Lower leg skin (tissue), 4 donors: ENCODE measurements at regions not wholly inside any gene's neighbourhood (a gene's known extent, or its start where the extent isn't known, plus 50 kb on each side); places are given as distances from the start of the nearest gene placed in this dataset.

Source experiments
- DNase-seq, 2 donors: peaks; one replicate each; pipeline ENCODE4 v3.0.0-alpha.2; 2019; ENCODE audit warnings: low spot score in 2 of 2
- H3K4me3 ChIP-seq: fragments of 200-600 bp; sonication (generic); 2 replicates; pipeline ENCODE4 v1.5.1; 2017; ENCODE audit warnings: mild to moderate bottlenecking, low read depth; ENCODE audit not compliant: poor library complexity, severe bottlenecking
- POLR2A ChIP-seq, 2 donors: fragments of 450-650 bp; IDR thresholded peaks; one replicate each; pipeline ENCODE4 v1.6.1; 2016 to 2017; ENCODE audit warnings: antibody characterized with exemption in 2 of 2, mild to moderate bottlenecking in 1 of 2, moderate library complexity in 1 of 2
- WGBS, 2 donors: methylation state at CpG; one replicate each; pipeline ENCODE4 v1.1.5; 2018; 5-methylcytosine and 5-hydroxymethylcytosine counted together
- intact Hi-C: fragments of 100-400 bp; cut with DNase I; formaldehyde crosslinking; loops from one replicate; pipeline ENCODE4 v1.15.0; 2023; ENCODE audit warnings: low total_unique reads
- TF ChIP-seq, protein P1 (sequence below), 3 donors: fragments of 450-650 bp; IDR thresholded peaks; one replicate each; pipeline ENCODE4 v1.5.1; 2016; ENCODE audit warnings: antibody characterized with exemption in 3 of 3, mild to moderate bottlenecking in 3 of 3, moderate library complexity in 2 of 3

DNA sequence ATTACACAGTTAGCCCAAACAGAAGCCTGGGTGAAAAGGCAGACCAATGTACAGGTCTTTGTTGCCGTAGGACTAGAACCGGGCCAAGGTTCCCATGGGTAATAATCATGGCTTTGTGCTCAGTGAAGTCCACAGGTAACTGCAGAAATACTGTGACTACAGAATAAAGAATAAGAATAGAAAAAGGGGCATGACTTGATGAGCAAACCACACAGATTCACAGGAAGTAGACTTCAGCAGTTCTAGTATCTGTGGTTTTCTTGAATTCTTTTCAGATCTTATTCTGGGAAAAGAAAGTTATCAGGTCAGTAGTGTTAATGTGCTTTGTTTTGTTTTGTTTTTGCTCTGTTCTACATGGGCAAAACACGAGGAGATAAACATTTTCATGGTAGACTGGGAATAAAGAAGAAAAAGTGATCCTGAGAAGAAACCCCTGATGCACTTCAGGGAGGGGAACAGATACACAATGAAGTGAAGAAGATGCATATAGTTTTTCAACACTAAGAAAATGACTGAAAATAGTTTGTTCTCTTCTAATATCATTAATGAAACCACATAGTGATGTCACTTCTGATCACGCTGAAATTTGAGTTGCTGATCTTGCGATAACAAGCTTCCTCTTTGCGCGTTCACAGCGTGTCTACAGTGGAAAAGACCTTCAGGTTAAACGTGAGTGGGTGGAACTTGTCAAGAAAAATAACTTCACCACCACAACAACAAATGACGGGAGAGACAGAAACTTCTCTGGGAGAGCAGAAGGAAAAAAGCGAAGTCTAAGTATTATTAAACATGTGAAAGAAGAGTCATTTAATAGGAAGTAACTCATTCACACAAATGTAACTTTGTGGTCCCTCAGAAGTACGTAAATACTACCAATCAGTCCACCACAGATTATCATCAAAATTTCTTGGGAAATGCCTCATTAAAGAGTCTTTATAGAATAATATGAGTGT is 315.8 kb upstream of the SATB1 start:
- intact Hi-C loops, result no loop called here
- 74 to 76% methylated on average over 12 of the region's 12 CpGs for WGBS, 2 donors
- no peak for DNase-seq
- TF ChIP-seq, protein P1, sequence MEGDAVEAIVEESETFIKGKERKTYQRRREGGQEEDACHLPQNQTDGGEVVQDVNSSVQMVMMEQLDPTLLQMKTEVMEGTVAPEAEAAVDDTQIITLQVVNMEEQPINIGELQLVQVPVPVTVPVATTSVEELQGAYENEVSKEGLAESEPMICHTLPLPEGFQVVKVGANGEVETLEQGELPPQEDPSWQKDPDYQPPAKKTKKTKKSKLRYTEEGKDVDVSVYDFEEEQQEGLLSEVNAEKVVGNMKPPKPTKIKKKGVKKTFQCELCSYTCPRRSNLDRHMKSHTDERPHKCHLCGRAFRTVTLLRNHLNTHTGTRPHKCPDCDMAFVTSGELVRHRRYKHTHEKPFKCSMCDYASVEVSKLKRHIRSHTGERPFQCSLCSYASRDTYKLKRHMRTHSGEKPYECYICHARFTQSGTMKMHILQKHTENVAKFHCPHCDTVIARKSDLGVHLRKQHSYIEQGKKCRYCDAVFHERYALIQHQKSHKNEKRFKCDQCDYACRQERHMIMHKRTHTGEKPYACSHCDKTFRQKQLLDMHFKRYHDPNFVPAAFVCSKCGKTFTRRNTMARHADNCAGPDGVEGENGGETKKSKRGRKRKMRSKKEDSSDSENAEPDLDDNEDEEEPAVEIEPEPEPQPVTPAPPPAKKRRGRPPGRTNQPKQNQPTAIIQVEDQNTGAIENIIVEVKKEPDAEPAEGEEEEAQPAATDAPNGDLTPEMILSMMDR (IDR thresholded peaks at IDR 0.05), result no peak
- no peak for TF ChIP-seq POLR2A (IDR thresholded peaks at IDR 0.05)
- H3K4me3 ChIP-seq, result no peak overlapping the region

DNA sequence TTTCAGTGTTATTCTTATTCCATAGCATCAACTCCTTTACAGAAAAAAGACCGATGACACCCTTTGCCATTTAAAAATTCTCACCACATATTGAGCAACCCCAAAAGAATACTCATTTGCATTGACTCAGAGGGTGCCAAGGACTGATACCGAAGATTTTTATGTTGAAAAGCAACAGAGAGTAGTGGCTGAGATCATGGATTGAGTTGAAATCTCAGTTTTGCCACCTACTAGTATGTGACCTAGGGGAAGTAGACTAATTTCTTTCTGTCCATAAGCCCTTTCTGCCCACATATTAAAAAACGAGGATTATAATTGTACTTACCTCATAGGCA is 313.9 kb upstream of the SATB1 start:
- WGBS, 2 donors, result 74 to 75% methylated on average over 3 of the region's 3 CpGs
- intact Hi-C loops, result no loop called here

DNA sequence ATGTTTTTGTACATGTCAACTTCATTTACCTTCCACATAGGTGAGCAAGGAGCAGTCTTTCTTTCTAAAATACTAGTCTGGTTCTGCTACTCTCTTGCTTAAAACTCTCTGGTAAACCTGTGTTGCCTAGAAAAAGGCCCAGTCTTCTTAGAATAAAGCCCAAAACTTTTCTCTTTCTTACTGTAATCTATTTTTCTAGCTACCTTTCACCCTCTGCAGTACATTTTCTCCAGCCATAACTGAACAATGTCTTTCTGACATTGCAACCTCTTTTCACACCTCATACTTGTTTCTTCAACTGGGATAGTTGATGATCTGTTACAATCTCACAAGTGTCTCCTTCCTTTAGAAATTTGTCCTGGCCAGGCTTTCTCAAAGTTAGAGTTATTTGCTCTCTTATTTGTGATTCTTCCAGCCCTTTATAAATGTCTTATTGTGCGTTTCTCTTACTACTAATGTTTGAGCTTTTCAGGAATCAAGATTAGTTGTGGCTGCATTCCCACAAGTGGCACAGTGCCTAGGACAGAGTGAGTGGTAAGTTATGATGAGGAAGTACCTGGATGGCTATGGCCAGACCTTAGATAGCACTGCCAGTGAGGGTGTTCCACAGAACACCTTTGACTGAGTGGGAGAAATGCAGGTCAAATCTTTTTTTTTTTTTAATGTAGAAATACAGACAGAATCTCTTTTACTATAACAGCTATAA is 313.4 kb upstream of the SATB1 start:
- intact Hi-C loops, result no loop called here
- whole genome bisulfite sequencing, 2 donors, result 71 to 78% methylated on average over 1 of the region's 1 CpG

More for the DNA sequence above, 313.9 kb upstream of the SATB1 start:
- TF ChIP-seq, protein P1 (IDR thresholded peaks at IDR 0.05), result no peak
- TF ChIP-seq POLR2A (IDR thresholded peaks at IDR 0.05), result no peak
- no peak for DNase-seq
- no peak overlapping the region for H3K4me3 ChIP-seq

DNA sequence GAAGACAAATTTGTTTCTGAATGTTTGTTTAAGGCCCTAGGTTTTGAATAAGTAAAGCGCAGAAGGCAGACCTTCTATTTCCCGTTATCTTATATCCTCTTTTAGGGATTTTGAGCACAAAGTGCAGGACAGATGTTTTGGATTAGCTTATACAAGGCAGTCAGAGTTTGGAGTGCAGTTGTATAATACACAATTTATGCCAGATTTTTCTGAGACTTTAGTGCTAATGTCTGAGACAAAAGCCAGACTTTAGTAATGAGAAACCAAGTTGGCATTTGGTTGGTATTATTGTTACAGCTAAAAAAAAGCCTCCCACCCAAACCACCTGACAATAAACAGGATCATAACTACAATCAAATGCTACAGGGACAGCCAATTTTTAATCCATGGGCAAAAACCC is 309.9 kb upstream of the SATB1 start:
- 53 to 72% methylated on average over 2 of the region's 2 CpGs for WGBS, 2 donors
- no peak for DNase-seq
- intact Hi-C loops, result no loop called here

More for the DNA sequence above, 313.4 kb upstream of the SATB1 start:
- no peak for DNase-seq
- no peak for TF ChIP-seq POLR2A (IDR thresholded peaks at IDR 0.05)
- TF ChIP-seq, protein P1 (IDR thresholded peaks at IDR 0.05), result no peak
- H3K4me3 ChIP-seq, result no peak overlapping the region

DNA sequence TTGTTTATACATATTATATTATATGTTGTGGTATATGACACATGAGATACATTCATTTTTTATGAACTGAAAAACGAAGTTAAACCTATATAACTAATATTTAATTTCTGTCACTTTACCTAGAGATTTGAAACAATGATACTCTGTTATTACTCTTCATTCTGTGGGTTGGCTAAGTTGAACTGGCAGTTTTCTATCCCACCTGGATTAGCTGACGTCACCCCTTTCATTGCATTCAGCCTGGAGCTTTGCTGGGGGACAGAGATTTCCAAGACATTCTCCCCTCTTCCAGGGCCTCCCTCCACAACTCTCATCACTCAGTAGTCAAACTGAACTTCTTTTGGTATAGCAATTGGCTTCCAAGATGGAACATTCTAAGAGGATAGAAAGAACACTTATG is 309.2 kb upstream of the SATB1 start:
- 68 to 80% methylated on average over 2 of the region's 2 CpGs for WGBS, 2 donors
- TF ChIP-seq POLR2A (IDR thresholded peaks at IDR 0.05), result no peak
- intact Hi-C loops, result no loop called here
- no peak overlapping the region for H3K4me3 ChIP-seq
- no peak for DNase-seq

More for the DNA sequence above, 309.9 kb upstream of the SATB1 start:
- H3K4me3 ChIP-seq, result no peak overlapping the region
- TF ChIP-seq, protein P1 (IDR thresholded peaks at IDR 0.05), result no peak
- TF ChIP-seq POLR2A (IDR thresholded peaks at IDR 0.05), result no peak

DNA sequence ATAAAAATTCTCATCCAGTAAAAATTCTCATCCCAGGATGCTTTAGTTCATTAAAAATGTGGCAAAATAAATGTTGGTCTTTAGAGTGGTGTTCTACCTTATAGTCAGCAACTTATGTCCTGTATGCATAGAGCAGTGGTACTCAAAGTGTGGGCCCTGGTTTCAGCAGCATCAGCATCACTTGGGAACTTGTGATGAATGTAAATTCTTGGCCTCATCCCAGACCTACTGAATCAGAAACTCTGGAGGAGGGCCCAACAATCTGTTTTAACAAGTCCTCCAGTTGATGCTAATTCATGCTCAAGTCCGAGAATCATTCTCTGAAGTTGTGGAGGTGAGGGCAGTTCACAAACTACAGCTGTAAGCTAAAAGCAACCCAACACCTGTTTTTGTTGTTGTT is 307.3 kb upstream of the SATB1 start:
- TF ChIP-seq, protein P1 (IDR thresholded peaks at IDR 0.05), result no peak
- TF ChIP-seq POLR2A (IDR thresholded peaks at IDR 0.05), result no peak
- DNase-seq, result no peak
- H3K4me3 ChIP-seq, result no peak overlapping the region
- intact Hi-C loops, result no loop called here
- WGBS, 2 donors, result 50 to 52% methylated on average over 1 of the region's 1 CpG
